ENCODE measurements at regions not wholly inside any gene's neighbourhood (a gene's known extent, or its start where the extent isn't known, plus 50 kb on each side); places are given as distances from the start of the nearest gene placed in this dataset.

DNA sequence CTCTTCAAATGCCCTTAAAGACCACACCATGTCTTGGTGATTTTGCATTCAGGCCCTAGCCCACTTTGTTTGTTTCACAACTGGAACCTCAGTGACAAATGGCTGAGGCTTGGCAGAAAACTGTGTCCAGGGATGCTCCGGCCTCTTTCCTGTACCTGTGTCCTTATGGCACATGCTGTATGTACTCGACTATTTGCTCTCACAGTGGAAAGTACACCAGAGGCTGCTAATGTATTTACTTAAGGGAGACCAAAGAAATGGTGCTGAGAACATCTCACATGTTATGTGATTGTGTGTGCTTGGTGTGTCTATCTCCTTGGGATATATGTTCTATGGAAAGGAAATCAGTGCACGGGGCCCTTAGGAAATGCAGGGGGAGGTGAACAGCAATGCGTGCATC is 263.3 kb downstream of the GADD45G start:
- TF ChIP-seq, protein P1, sequence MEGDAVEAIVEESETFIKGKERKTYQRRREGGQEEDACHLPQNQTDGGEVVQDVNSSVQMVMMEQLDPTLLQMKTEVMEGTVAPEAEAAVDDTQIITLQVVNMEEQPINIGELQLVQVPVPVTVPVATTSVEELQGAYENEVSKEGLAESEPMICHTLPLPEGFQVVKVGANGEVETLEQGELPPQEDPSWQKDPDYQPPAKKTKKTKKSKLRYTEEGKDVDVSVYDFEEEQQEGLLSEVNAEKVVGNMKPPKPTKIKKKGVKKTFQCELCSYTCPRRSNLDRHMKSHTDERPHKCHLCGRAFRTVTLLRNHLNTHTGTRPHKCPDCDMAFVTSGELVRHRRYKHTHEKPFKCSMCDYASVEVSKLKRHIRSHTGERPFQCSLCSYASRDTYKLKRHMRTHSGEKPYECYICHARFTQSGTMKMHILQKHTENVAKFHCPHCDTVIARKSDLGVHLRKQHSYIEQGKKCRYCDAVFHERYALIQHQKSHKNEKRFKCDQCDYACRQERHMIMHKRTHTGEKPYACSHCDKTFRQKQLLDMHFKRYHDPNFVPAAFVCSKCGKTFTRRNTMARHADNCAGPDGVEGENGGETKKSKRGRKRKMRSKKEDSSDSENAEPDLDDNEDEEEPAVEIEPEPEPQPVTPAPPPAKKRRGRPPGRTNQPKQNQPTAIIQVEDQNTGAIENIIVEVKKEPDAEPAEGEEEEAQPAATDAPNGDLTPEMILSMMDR (IDR thresholded peaks at IDR 0.05; ENCODE audit: insufficient read depth, low read length, poor library complexity, severe bottlenecking), result no peak
- TF ChIP-seq EZH2phosphoT487 (conservative IDR thresholded peaks at IDR 0.05; ENCODE audit: low read length), result no peak

Data from SU-DHL-6 (cell line).